ENCODE measurements at regions not wholly inside any gene's neighbourhood (a gene's known extent, or its start where the extent isn't known, plus 50 kb on each side); places are given as distances from the start of the nearest gene placed in this dataset.

DNA sequence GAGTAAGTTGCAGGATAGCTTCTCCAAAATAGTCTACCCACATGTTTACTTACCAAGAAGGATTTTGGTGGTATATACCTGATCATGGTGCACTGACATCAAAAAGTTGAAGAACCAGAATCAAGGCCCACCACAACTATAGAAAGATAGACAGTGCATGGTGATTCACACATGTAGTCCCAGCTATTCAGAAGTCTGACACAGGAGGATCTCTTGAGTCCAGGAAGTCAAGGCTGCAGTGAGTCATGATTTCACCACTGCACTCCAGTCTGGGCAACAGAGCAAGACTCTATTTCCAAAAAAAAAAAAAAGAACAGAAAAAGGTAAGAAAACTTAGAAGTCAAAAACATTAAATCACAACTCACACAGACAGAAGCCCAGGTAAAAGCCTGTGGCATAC, 422.2 kb upstream of the FOXG1 start:
- no peaks in the 10 kb centered on the region for H4K20me1 ChIP-seq (ENCODE audit: control insufficient read depth, extremely low read depth, insufficient read depth, low read length)
- dilution Hi-C loops (cut with MboI; ENCODE audit: extremely low pct_ligation_motif_present, low sequenced_read_pairs) = no loop called here
- no peak overlapping the region for H2AFZ ChIP-seq (ENCODE audit: control insufficient read depth, low read length)
- H3K9me3 ChIP-seq (ENCODE audit: control insufficient read depth, low read depth, low read length) = no peaks in the 10 kb centered on the region
- H3K79me2 ChIP-seq (ENCODE audit: control insufficient read depth, insufficient read depth, low read length) = no peaks in the 10 kb centered on the region
- TF ChIP-seq EZH2 (IDR thresholded peaks at IDR 0.05; ENCODE audit: low read length) = no peak
- TF ChIP-seq, protein P1, sequence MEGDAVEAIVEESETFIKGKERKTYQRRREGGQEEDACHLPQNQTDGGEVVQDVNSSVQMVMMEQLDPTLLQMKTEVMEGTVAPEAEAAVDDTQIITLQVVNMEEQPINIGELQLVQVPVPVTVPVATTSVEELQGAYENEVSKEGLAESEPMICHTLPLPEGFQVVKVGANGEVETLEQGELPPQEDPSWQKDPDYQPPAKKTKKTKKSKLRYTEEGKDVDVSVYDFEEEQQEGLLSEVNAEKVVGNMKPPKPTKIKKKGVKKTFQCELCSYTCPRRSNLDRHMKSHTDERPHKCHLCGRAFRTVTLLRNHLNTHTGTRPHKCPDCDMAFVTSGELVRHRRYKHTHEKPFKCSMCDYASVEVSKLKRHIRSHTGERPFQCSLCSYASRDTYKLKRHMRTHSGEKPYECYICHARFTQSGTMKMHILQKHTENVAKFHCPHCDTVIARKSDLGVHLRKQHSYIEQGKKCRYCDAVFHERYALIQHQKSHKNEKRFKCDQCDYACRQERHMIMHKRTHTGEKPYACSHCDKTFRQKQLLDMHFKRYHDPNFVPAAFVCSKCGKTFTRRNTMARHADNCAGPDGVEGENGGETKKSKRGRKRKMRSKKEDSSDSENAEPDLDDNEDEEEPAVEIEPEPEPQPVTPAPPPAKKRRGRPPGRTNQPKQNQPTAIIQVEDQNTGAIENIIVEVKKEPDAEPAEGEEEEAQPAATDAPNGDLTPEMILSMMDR (optimal IDR thresholded peaks at IDR 0.05 in 1 of 3, IDR thresholded peaks at IDR 0.05 in 1 of 3, conservative IDR thresholded peaks at IDR 0.05 in 1 of 3; ENCODE audit: extremely low read depth in 1 of 3, insufficient read depth in 2 of 3, low read length in 3 of 3) = no peak
- H3K4me2 ChIP-seq (ENCODE audit: control insufficient read depth, extremely low read depth, insufficient read depth, low read depth, low read length) = no peak overlapping the region
- no peak for DNase-seq (ENCODE audit: low read depth, low spot score)
- FAIRE-seq = no peak
- H3K4me1 ChIP-seq (ENCODE audit: control insufficient read depth, extremely low read depth, insufficient read depth, low read length) = no peaks in the 10 kb centered on the region
- H3K36me3 ChIP-seq (ENCODE audit: control insufficient read depth in 2 of 2, extremely low read depth in 1 of 2, insufficient read depth in 2 of 2, low read length in 2 of 2) = no peaks in the 10 kb centered on the region
- no peak overlapping the region for H3K27ac ChIP-seq (ENCODE audit: control insufficient read depth, insufficient read depth, low read length)
- no peaks in the 10 kb centered on the region for H3K27me3 ChIP-seq (ENCODE audit: control insufficient read depth, extremely low read depth, insufficient read depth, low read length)
- H3K4me3 ChIP-seq (ENCODE audit: control insufficient read depth in 2 of 3, extremely low read depth in 1 of 3, insufficient read depth in 2 of 3, low read depth in 1 of 3, low read length in 3 of 3) = no peak overlapping the region
- no peak overlapping the region for H3K9ac ChIP-seq (ENCODE audit: control insufficient read depth, extremely low read depth, insufficient read depth, low read length)
- H3K9me1 ChIP-seq (ENCODE audit: control insufficient read depth, extremely low read depth, insufficient read depth, low read length) = no peaks in the 10 kb centered on the region

DNA sequence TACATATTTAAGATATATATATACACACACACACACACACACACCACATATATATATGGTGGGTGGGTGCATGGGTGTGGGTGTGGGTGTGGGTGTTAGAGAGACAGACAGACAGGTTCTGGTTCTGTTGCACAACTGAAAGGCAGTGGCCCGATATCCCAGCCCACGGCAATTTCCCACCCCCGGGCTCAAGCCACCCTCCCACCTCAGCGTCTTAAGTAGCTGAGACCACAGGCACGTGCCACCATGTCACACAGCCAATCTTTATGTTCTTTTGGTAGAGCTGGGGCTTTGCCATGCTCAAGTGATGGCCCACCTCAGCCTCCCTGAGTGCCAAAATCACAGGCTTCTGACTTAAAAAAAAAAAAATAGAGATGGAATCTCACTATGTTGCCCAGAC, 417.8 kb upstream of the FOXG1 start:
- H4K20me1 ChIP-seq (ENCODE audit: control insufficient read depth, extremely low read depth, insufficient read depth, low read length) = no peaks in the 10 kb centered on the region
- dilution Hi-C loops (cut with MboI; ENCODE audit: extremely low pct_ligation_motif_present, low sequenced_read_pairs) = no loop called here
- H3K79me2 ChIP-seq (ENCODE audit: control insufficient read depth, insufficient read depth, low read length) = no peaks in the 10 kb centered on the region
- H3K27me3 ChIP-seq (ENCODE audit: control insufficient read depth, extremely low read depth, insufficient read depth, low read length) = no peaks in the 10 kb centered on the region
- H3K4me3 ChIP-seq (ENCODE audit: control insufficient read depth in 2 of 3, extremely low read depth in 1 of 3, insufficient read depth in 2 of 3, low read depth in 1 of 3, low read length in 3 of 3) = no peak overlapping the region
- TF ChIP-seq EZH2 (IDR thresholded peaks at IDR 0.05; ENCODE audit: low read length) = no peak
- TF ChIP-seq, protein P1 (optimal IDR thresholded peaks at IDR 0.05 in 1 of 3, IDR thresholded peaks at IDR 0.05 in 1 of 3, conservative IDR thresholded peaks at IDR 0.05 in 1 of 3; ENCODE audit: extremely low read depth in 1 of 3, insufficient read depth in 2 of 3, low read length in 3 of 3) = no peak
- no peak overlapping the region for H3K9ac ChIP-seq (ENCODE audit: control insufficient read depth, extremely low read depth, insufficient read depth, low read length)
- H3K36me3 ChIP-seq (ENCODE audit: control insufficient read depth in 2 of 2, extremely low read depth in 1 of 2, insufficient read depth in 2 of 2, low read length in 2 of 2) = no peaks in the 10 kb centered on the region
- no peak overlapping the region for H3K27ac ChIP-seq (ENCODE audit: control insufficient read depth, insufficient read depth, low read length)
- DNase-seq (ENCODE audit: low read depth, low spot score) (no peak), FAIRE-seq (no peak)
- H3K9me1 ChIP-seq (ENCODE audit: control insufficient read depth, extremely low read depth, insufficient read depth, low read length) = no peaks in the 10 kb centered on the region
- no peaks in the 10 kb centered on the region for H3K9me3 ChIP-seq (ENCODE audit: control insufficient read depth, low read depth, low read length)
- H3K4me2 ChIP-seq (ENCODE audit: control insufficient read depth, extremely low read depth, insufficient read depth, low read depth, low read length) = no peak overlapping the region
- no peak overlapping the region for H2AFZ ChIP-seq (ENCODE audit: control insufficient read depth, low read length)
- no peaks in the 10 kb centered on the region for H3K4me1 ChIP-seq (ENCODE audit: control insufficient read depth, extremely low read depth, insufficient read depth, low read length)

All from keratinocyte (primary cell).